ENCODE measurements at regions not wholly inside any gene's neighbourhood (a gene's known extent, or its start where the extent isn't known, plus 50 kb on each side); places are given as distances from the start of the nearest gene placed in this dataset.

GRCh38 chr21:38994042-38994441, 188.3 kb downstream of the ETS2 start:
- TF ChIP-seq CTCF (IDR thresholded peaks at IDR 0.05; ENCODE audit: low read depth, low read length, poor library complexity, severe bottlenecking), result no peak
- no peak for TF ChIP-seq EZH2phosphoT487 (IDR thresholded peaks at IDR 0.05; ENCODE audit: borderline replicate concordance, low read length)
- H3K4me1 ChIP-seq (ENCODE audit: control insufficient read depth, low read length), result peaks cover 18% of the 10 kb centered on the region
- peaks cover 12% of the 10 kb centered on the region for H3K27me3 ChIP-seq (ENCODE audit: control insufficient read depth, low read length)
- H3K4me3 ChIP-seq (ENCODE audit: low read length), result no peak overlapping the region
- no peaks in the 10 kb centered on the region for H3K79me2 ChIP-seq (ENCODE audit: control insufficient read depth, low read length)
- no peaks in the 10 kb centered on the region for H4K20me1 ChIP-seq (ENCODE audit: control insufficient read depth, insufficient read depth, low read depth, low read length)
- H3K27ac ChIP-seq (ENCODE audit: low read depth, low read length), result no peak overlapping the region
- no peak overlapping the region for H3K4me2 ChIP-seq (ENCODE audit: low read length)
- no peaks in the 10 kb centered on the region for H3K36me3 ChIP-seq (ENCODE audit: control insufficient read depth, low read length)
- no peaks in the 10 kb centered on the region for H3F3A ChIP-seq (ENCODE audit: control insufficient read depth, insufficient read depth)
- no peaks in the 10 kb centered on the region for H3K9me2 ChIP-seq (replicated peaks; ENCODE audit: control insufficient read depth, low read length)
- no peaks in the 10 kb centered on the region for H3K9me3 ChIP-seq (ENCODE audit: control insufficient read depth, insufficient read depth, low read length)

GRCh38 chr21:38993561-38993960, 187.8 kb downstream of the ETS2 start:
- H3K4me2 ChIP-seq (ENCODE audit: low read length), result no peak overlapping the region
- no peaks in the 10 kb centered on the region for H3F3A ChIP-seq (ENCODE audit: control insufficient read depth, insufficient read depth)
- H3K4me1 ChIP-seq (ENCODE audit: control insufficient read depth, low read length), result peaks cover 18% of the 10 kb centered on the region
- no peaks in the 10 kb centered on the region for H4K20me1 ChIP-seq (ENCODE audit: control insufficient read depth, insufficient read depth, low read depth, low read length)
- no peak overlapping the region for H3K4me3 ChIP-seq (ENCODE audit: low read length)
- no peak overlapping the region for H3K27ac ChIP-seq (ENCODE audit: low read depth, low read length)
- H3K9me2 ChIP-seq (replicated peaks; ENCODE audit: control insufficient read depth, low read length), result no peaks in the 10 kb centered on the region
- TF ChIP-seq CTCF (IDR thresholded peaks at IDR 0.05; ENCODE audit: low read depth, low read length, poor library complexity, severe bottlenecking) (no peak), EZH2phosphoT487 (IDR thresholded peaks at IDR 0.05; ENCODE audit: borderline replicate concordance, low read length) (no peak)
- no peaks in the 10 kb centered on the region for H3K9me3 ChIP-seq (ENCODE audit: control insufficient read depth, insufficient read depth, low read length)
- H3K79me2 ChIP-seq (ENCODE audit: control insufficient read depth, low read length), result no peaks in the 10 kb centered on the region
- H3K27me3 ChIP-seq (ENCODE audit: control insufficient read depth, low read length), result peaks cover 14% of the 10 kb centered on the region
- H3K36me3 ChIP-seq (ENCODE audit: control insufficient read depth, low read length), result no peaks in the 10 kb centered on the region

- no peak for TF ChIP-seq CTCF (IDR thresholded peaks at IDR 0.05; ENCODE audit: low read depth, low read length, poor library complexity, severe bottlenecking)
- TF ChIP-seq EZH2phosphoT487 (IDR thresholded peaks at IDR 0.05; ENCODE audit: borderline replicate concordance, low read length), result no peak
- Histone ChIP-seq H3K79me2 (ENCODE audit: control insufficient read depth, low read length) (no peaks in the 10 kb centered on the region), H4K20me1 (ENCODE audit: control insufficient read depth, insufficient read depth, low read depth, low read length) (no peaks in the 10 kb centered on the region), H3K4me1 (ENCODE audit: control insufficient read depth, low read length) (peaks cover 14% of the 10 kb centered on the region), H3K9me2 (replicated peaks; ENCODE audit: control insufficient read depth, low read length) (no peaks in the 10 kb centered on the region), H3K36me3 (ENCODE audit: control insufficient read depth, low read length) (no peaks in the 10 kb centered on the region), H3K27me3 (ENCODE audit: control insufficient read depth, low read length) (peaks cover 22% of the 10 kb centered on the region), H3F3A (ENCODE audit: control insufficient read depth, insufficient read depth) (no peaks in the 10 kb centered on the region), H3K4me2 (ENCODE audit: low read length) (no peak overlapping the region), H3K4me3 (ENCODE audit: low read length) (no peak overlapping the region), H3K9me3 (ENCODE audit: control insufficient read depth, insufficient read depth, low read length) (no peaks in the 10 kb centered on the region), H3K27ac (ENCODE audit: low read depth, low read length) (no peak overlapping the region)
These were observed 187.0 kb downstream of the ETS2 start for GRCh38 chr21:38992737-38993136.

GRCh38 chr21:38990424-38990794, 184.7 kb downstream of the ETS2 start:
- H4K20me1 ChIP-seq (ENCODE audit: control insufficient read depth, insufficient read depth, low read depth, low read length), result no peaks in the 10 kb centered on the region
- H3K4me1 ChIP-seq (ENCODE audit: control insufficient read depth, low read length), result peaks cover 21% of the 10 kb centered on the region
- no peaks in the 10 kb centered on the region for H3K79me2 ChIP-seq (ENCODE audit: control insufficient read depth, low read length)
- no peaks in the 10 kb centered on the region for H3F3A ChIP-seq (ENCODE audit: control insufficient read depth, insufficient read depth)
- no peak overlapping the region for H3K27ac ChIP-seq (ENCODE audit: low read depth, low read length)
- TF ChIP-seq CTCF (IDR thresholded peaks at IDR 0.05; ENCODE audit: low read depth, low read length, poor library complexity, severe bottlenecking), result no peak
- TF ChIP-seq EZH2phosphoT487 (IDR thresholded peaks at IDR 0.05; ENCODE audit: borderline replicate concordance, low read length), result no peak
- no peak overlapping the region for H3K4me2 ChIP-seq (ENCODE audit: low read length)
- no peaks in the 10 kb centered on the region for H3K9me3 ChIP-seq (ENCODE audit: control insufficient read depth, insufficient read depth, low read length)
- H3K36me3 ChIP-seq (ENCODE audit: control insufficient read depth, low read length), result no peaks in the 10 kb centered on the region
- no peak overlapping the region for H3K4me3 ChIP-seq (ENCODE audit: low read length)
- peaks cover 41% of the 10 kb centered on the region for H3K27me3 ChIP-seq (ENCODE audit: control insufficient read depth, low read length)
- H3K9me2 ChIP-seq (replicated peaks; ENCODE audit: control insufficient read depth, low read length), result no peaks in the 10 kb centered on the region
